CD14-positive monocyte (primary cell): ENCODE measurements at regions not wholly inside any gene's neighbourhood (a gene's known extent, or its start where the extent isn't known, plus 50 kb on each side); places are given as distances from the start of the nearest gene placed in this dataset.

Experiments used
- DNase-seq, 3 donors: peaks; one replicate each; pipeline ENCODE4 v3.0.0-alpha.2; 2011 to 2022
- H2AFZ ChIP-seq: 2 replicates; pipeline ENCODE4 v1.6.0; 2012; ENCODE audit warnings: mild to moderate bottlenecking, low read depth, low read length, inconsistent platforms; ENCODE audit not compliant: insufficient read depth, poor library complexity, severe bottlenecking
- H3K27ac ChIP-seq, 2 donors: 1 replicate in 1 of 2; 2 replicates in 1 of 2; pipeline ENCODE4 v1.5.1; 2012 to 2013; ENCODE audit warnings: low read length in 2 of 2, control low read depth in 1 of 2, inconsistent platforms in 1 of 2, low read depth in 1 of 2, mild to moderate bottlenecking in 1 of 2
- H3K27me3 ChIP-seq, 2 donors: one replicate each; pipeline versions ENCODE4 v1.6.0 to v1.6.1; 2011 to 2013; ENCODE audit warnings: low read length in 2 of 2; ENCODE audit not compliant: control insufficient read depth in 2 of 2, insufficient read depth in 2 of 2
- H3K36me3 ChIP-seq, 2 donors: replicated peaks in 1 of 2; 1 replicate in 1 of 2; 2 replicates in 1 of 2; pipeline versions ENCODE4 v1.5.1 to v1.6.1; 2012 to 2013; ENCODE audit warnings: low read length in 2 of 2, control low read depth in 1 of 2, inconsistent platforms in 1 of 2, mild to moderate bottlenecking in 1 of 2; ENCODE audit not compliant: insufficient read depth in 2 of 2, control insufficient read depth in 1 of 2
- H3K4me1 ChIP-seq, 2 donors: 1 replicate in 1 of 2; 2 replicates in 1 of 2; pipeline versions ENCODE4 v1.5.1 to v1.6.1; 2012 to 2013; ENCODE audit warnings: low read length in 2 of 2, control low read depth in 1 of 2, inconsistent platforms in 1 of 2, mild to moderate bottlenecking in 1 of 2, moderate library complexity in 1 of 2; ENCODE audit not compliant: insufficient read depth in 2 of 2, control insufficient read depth in 1 of 2
- H3K4me2 ChIP-seq: replicated peaks from 2 replicates; pipeline ENCODE3; 2012; ENCODE audit warnings: low read length, moderate library complexity, mild to moderate bottlenecking; ENCODE audit not compliant: poor library complexity, severe bottlenecking; ENCODE audit errors: extremely low read depth
- H3K4me3 ChIP-seq, 3 experiments: fragments of 200-600 bp in 1 of 3; sonication (generic) in 1 of 3; replicated peaks in 1 of 3; 1 replicate in 2 of 3; 2 replicates in 1 of 3; pipeline ENCODE4 v1.5.1; 2011 to 2013; ENCODE audit warnings: low read length in 3 of 3, mild to moderate bottlenecking in 3 of 3, control low read depth in 2 of 3, low read depth in 2 of 3, inconsistent platforms in 1 of 3, moderate library complexity in 1 of 3
- H3K79me2 ChIP-seq: 2 replicates; pipeline ENCODE4 v1.6.0; 2012; ENCODE audit warnings: mild to moderate bottlenecking, control low read depth, inconsistent platforms, low read length, moderate library complexity; ENCODE audit not compliant: insufficient read depth
- H3K9ac ChIP-seq: 2 replicates; pipeline ENCODE4 v1.6.0; 2017; ENCODE audit warnings: low read length, mild to moderate bottlenecking; ENCODE audit not compliant: insufficient read depth, poor library complexity, severe bottlenecking
- H3K9me3 ChIP-seq, 2 donors: replicated peaks in 1 of 2; 1 replicate in 1 of 2; 2 replicates in 1 of 2; pipeline versions ENCODE4 v1.5.1 to v1.6.1; 2012 to 2013; ENCODE audit warnings: low read length in 2 of 2, control low read depth in 1 of 2; ENCODE audit not compliant: control insufficient read depth in 1 of 2, insufficient read depth in 1 of 2
- H4K20me1 ChIP-seq: 2 replicates; pipeline ENCODE4 v1.6.0; 2012; ENCODE audit warnings: mild to moderate bottlenecking, low read length, control low read depth, moderate library complexity; ENCODE audit not compliant: insufficient read depth
- H3K27ac Mint-ChIP-seq, 7 donors: one replicate each; pipeline ENCODE4 v1.8.0; 2020; ENCODE audit warnings: mild to moderate bottlenecking in 7 of 7, mixed read lengths in 7 of 7, moderate library complexity in 6 of 7, inconsistent platforms in 2 of 7
- H3K27me3 Mint-ChIP-seq, 3 donors: one replicate each; pipeline ENCODE4 v1.8.0; 2021 to 2022; ENCODE audit warnings: low read depth in 3 of 3, mild to moderate bottlenecking in 3 of 3, mixed read lengths in 3 of 3, moderate library complexity in 3 of 3, inconsistent platforms in 1 of 3
- H3K36me3 Mint-ChIP-seq, 2 donors: one replicate each; pipeline ENCODE4 v1.8.0; 2020; ENCODE audit warnings: mixed read lengths in 2 of 2, inconsistent platforms in 1 of 2, mild to moderate bottlenecking in 1 of 2
- H3K4me1 Mint-ChIP-seq: one replicate; pipeline ENCODE4 v1.8.0; 2020; ENCODE audit warnings: mild to moderate bottlenecking, mixed read lengths
- H3K4me3 Mint-ChIP-seq, 2 donors: one replicate each; pipeline ENCODE4 v1.8.0; 2020; ENCODE audit warnings: mild to moderate bottlenecking in 2 of 2, mixed read lengths in 2 of 2, moderate library complexity in 1 of 2
- H3K9me3 Mint-ChIP-seq, 7 donors: one replicate each; pipeline ENCODE4 v1.8.0; 2020 to 2022; ENCODE audit warnings: mixed read lengths in 7 of 7, mild to moderate bottlenecking in 6 of 7, moderate library complexity in 6 of 7, inconsistent platforms in 2 of 7
- CTCF ChIP-seq: fragments of 200-600 bp; IDR thresholded peaks from one replicate; pipeline ENCODE4 v1.8.0; 2022; ENCODE audit warnings: antibody characterized with exemption, mild to moderate bottlenecking
- WGBS: methylation state at CpG from one replicate; pipeline ENCODE4 v1.1.5; 2013; ENCODE audit warnings: missing lambda C conversion rate; ENCODE audit not compliant: insufficient coverage; 5-methylcytosine and 5-hydroxymethylcytosine counted together
- intact Hi-C, 2 donors: fragments of 100-400 bp; cut with micrococcal nuclease; formaldehyde crosslinking; loops; one replicate each; pipeline versions ENCODE4 v1.15.0 to v1.15.1; 2023

- Histone ChIP-seq H3K79me2 (no peaks in the 10 kb centered on the region), H3K4me1 (no peaks in the 10 kb centered on the region), H3K9ac (no peak overlapping the region), H3K4me2 (no peak overlapping the region), H2AFZ (no peak overlapping the region), H3K27ac (no peak overlapping the region), H3K4me3 (no peak overlapping the region), H4K20me1 (no peaks in the 10 kb centered on the region), H3K9me3 (no peaks in the 10 kb centered on the region), H3K27me3 (no peaks in the 10 kb centered on the region), H3K36me3 (no peaks in the 10 kb centered on the region)
- no peaks in the 10 kb centered on the region for H3K4me1 Mint-ChIP-seq
- peaks cover 0 to 4% (median 1%) of the 10 kb centered on the region in 7 donors for H3K9me3 Mint-ChIP-seq
- DNase-seq = no peak
- intact Hi-C loops = no loop called here
- H3K27me3 Mint-ChIP-seq = peaks cover 0 to 6% (median 1%) of the 10 kb centered on the region in 3 donors
- no peak overlapping the region for H3K4me3 Mint-ChIP-seq
- WGBS = 0% methylated on average over 1 of the region's 2 CpGs
- H3K36me3 Mint-ChIP-seq = no peaks in the 10 kb centered on the region
- TF ChIP-seq CTCF = no peak
- H3K27ac Mint-ChIP-seq = no peak overlapping the region
Measured at GRCh38 chr1:233443040-233443760, 115.7 kb downstream of the MAP3K21 start.

DNA sequence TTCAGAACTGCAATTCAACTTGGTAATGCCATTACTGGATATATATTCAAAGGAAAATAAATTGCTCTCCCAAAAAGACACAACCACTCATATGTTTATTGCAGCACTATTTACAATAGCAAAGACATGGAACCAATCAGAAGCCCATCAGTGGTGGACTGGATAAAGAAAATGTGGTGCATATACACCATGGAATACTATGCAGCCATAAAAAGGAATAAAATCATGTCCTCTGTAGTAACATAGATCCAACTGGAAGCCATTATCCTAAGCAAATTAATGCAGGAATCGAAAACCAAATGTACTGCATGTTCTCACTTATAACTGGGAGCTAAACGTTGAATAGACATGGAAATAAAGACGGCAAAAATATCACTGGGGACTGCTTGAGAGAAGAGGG, 117.0 kb downstream of the MAP3K21 start:
- no peak overlapping the region for H3K27ac ChIP-seq
- DNase-seq = no peak
- H4K20me1 ChIP-seq = no peaks in the 10 kb centered on the region
- no peaks in the 10 kb centered on the region for H3K36me3 Mint-ChIP-seq
- H3K27me3 ChIP-seq = peaks cover 0 to 2% of the 10 kb centered on the region in 2 donors
- H3K9me3 Mint-ChIP-seq = peaks cover 0 to 4% (median 1%) of the 10 kb centered on the region in 7 donors
- no peak overlapping the region for H3K4me3 ChIP-seq
- no peaks in the 10 kb centered on the region for H3K36me3 ChIP-seq
- no peaks in the 10 kb centered on the region for H3K4me1 Mint-ChIP-seq
- no peak for TF ChIP-seq CTCF
- H3K27ac Mint-ChIP-seq = no peak overlapping the region
- no peaks in the 10 kb centered on the region for H3K9me3 ChIP-seq
- WGBS = 100% methylated on average over 2 of the region's 3 CpGs
- no peak overlapping the region for H3K4me3 Mint-ChIP-seq
- H3K4me1 ChIP-seq = no peaks in the 10 kb centered on the region
- no peak overlapping the region for H2AFZ ChIP-seq
- H3K9ac ChIP-seq = no peak overlapping the region
- no peaks in the 10 kb centered on the region for H3K79me2 ChIP-seq
- H3K4me2 ChIP-seq = no peak overlapping the region
- intact Hi-C loops = no loop called here
- peaks cover 0 to 4% (median 1%) of the 10 kb centered on the region in 3 donors for H3K27me3 Mint-ChIP-seq
